ENCODE measurements at regions not wholly inside any gene's neighbourhood (a gene's known extent, or its start where the extent isn't known, plus 50 kb on each side); places are given as distances from the start of the nearest gene placed in this dataset.

DNA sequence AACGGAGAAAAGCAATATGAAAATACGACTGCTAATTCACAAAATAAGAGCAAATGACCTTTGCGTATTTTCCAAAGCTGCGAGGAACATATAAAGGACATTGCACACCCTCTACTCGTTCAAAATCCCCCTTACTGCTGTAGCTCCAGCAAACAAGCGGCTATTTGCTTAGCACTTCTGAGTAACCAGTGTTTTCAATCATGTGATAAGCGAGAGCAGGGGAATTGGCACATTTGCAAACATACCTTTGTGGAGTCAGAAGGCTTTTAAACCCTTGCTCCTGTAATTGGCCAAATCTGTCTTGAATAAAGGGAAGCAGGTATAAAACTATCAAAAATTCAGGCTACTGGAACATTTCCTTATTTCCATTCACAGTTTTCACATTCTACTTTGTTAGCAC lies 610.2 kb downstream of the UBE2NL start:
- H3K27ac Mint-ChIP-seq (ENCODE audit: unreplicated experiment): no peak overlapping the region
- H3K27me3 Mint-ChIP-seq (ENCODE audit: low read depth, unreplicated experiment): no peaks in the 10 kb centered on the region
- H3K9ac ChIP-seq (ENCODE audit: low read length): no peak overlapping the region
- H3K9me3 Mint-ChIP-seq (ENCODE audit: unreplicated experiment): peaks cover 2% of the 10 kb centered on the region
- no peaks in the 10 kb centered on the region for H3K36me3 Mint-ChIP-seq (ENCODE audit: low read depth, unreplicated experiment)
- no peak for TF ChIP-seq EZH2 (IDR thresholded peaks at IDR 0.05; ENCODE audit: insufficient read depth, low read length)
- TF ChIP-seq, protein P1, sequence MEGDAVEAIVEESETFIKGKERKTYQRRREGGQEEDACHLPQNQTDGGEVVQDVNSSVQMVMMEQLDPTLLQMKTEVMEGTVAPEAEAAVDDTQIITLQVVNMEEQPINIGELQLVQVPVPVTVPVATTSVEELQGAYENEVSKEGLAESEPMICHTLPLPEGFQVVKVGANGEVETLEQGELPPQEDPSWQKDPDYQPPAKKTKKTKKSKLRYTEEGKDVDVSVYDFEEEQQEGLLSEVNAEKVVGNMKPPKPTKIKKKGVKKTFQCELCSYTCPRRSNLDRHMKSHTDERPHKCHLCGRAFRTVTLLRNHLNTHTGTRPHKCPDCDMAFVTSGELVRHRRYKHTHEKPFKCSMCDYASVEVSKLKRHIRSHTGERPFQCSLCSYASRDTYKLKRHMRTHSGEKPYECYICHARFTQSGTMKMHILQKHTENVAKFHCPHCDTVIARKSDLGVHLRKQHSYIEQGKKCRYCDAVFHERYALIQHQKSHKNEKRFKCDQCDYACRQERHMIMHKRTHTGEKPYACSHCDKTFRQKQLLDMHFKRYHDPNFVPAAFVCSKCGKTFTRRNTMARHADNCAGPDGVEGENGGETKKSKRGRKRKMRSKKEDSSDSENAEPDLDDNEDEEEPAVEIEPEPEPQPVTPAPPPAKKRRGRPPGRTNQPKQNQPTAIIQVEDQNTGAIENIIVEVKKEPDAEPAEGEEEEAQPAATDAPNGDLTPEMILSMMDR (IDR thresholded peaks at IDR 0.05; ENCODE audit: insufficient read depth, low read depth, low read length): no peak
- no peaks in the 10 kb centered on the region for H3K4me1 ChIP-seq (ENCODE audit: insufficient read depth, low read length)
- H3K4me3 ChIP-seq (ENCODE audit: insufficient read depth, low read depth, low read length): no peak overlapping the region
- H3K79me2 ChIP-seq (ENCODE audit: insufficient read depth, low read length): no peaks in the 10 kb centered on the region
- H3K27ac ChIP-seq (ENCODE audit: low read depth, low read length): no peak overlapping the region
- FAIRE-seq (peak; percentile 69), DNase-seq (ENCODE audit: low read depth) (no peak)
- no peaks in the 10 kb centered on the region for H3K27me3 ChIP-seq (ENCODE audit: insufficient read depth, low read length)
- H3K4me2 ChIP-seq (ENCODE audit: low read length): no peak overlapping the region
- no peaks in the 10 kb centered on the region for H3K4me1 Mint-ChIP-seq (ENCODE audit: low read depth, unreplicated experiment)
- no peak overlapping the region for H3K4me3 Mint-ChIP-seq (ENCODE audit: unreplicated experiment)
- no peaks in the 10 kb centered on the region for H3K36me3 ChIP-seq (ENCODE audit: insufficient read depth, low read length)
- H4K20me1 ChIP-seq (ENCODE audit: insufficient read depth, low read length): no peaks in the 10 kb centered on the region
- no peak overlapping the region for H2AFZ ChIP-seq (ENCODE audit: low read depth, low read length)
- no peaks in the 10 kb centered on the region for H3K9me3 ChIP-seq (ENCODE audit: insufficient read depth, low read depth, low read length)

DNA sequence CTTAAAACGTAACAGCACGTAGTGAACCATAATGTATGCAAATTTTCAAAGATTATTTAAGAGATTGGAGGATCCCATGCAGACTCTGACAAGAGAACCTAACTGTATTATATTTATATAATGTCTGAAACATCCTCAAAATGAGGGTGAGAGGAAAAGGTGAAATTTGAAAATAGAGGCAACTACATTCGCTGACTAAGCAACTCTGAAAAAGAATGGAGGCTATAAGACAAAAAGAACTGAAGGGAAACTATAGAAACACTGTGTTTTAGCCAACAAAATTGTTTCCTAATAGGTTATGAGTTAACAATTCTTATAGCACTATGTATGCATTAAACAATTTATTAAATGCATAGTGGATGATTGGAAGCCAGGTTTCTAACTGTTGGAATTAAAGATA lies 648.0 kb downstream of the UBE2NL start:
- no peak overlapping the region for H2AFZ ChIP-seq (ENCODE audit: low read depth, low read length)
- TF ChIP-seq, protein P1 (IDR thresholded peaks at IDR 0.05; ENCODE audit: insufficient read depth, low read depth, low read length): no peak
- TF ChIP-seq EZH2 (IDR thresholded peaks at IDR 0.05; ENCODE audit: insufficient read depth, low read length): no peak
- H3K9ac ChIP-seq (ENCODE audit: low read length): no peak overlapping the region
- Mint-ChIP-seq H3K27me3 (ENCODE audit: low read depth, unreplicated experiment) (no peaks in the 10 kb centered on the region), H3K4me3 (ENCODE audit: unreplicated experiment) (no peak overlapping the region), H3K9me3 (ENCODE audit: unreplicated experiment) (no peaks in the 10 kb centered on the region), H3K36me3 (ENCODE audit: low read depth, unreplicated experiment) (no peaks in the 10 kb centered on the region), H3K4me1 (ENCODE audit: low read depth, unreplicated experiment) (no peaks in the 10 kb centered on the region), H3K27ac (ENCODE audit: unreplicated experiment) (no peak overlapping the region)
- no peak overlapping the region for H3K4me3 ChIP-seq (ENCODE audit: insufficient read depth, low read depth, low read length)
- no peaks in the 10 kb centered on the region for H3K9me3 ChIP-seq (ENCODE audit: insufficient read depth, low read depth, low read length)
- DNase-seq (ENCODE audit: low read depth): no peak
- H3K27ac ChIP-seq (ENCODE audit: low read depth, low read length): no peak overlapping the region
- H3K79me2 ChIP-seq (ENCODE audit: insufficient read depth, low read length): no peaks in the 10 kb centered on the region
- H4K20me1 ChIP-seq (ENCODE audit: insufficient read depth, low read length): no peaks in the 10 kb centered on the region
- H3K4me1 ChIP-seq (ENCODE audit: insufficient read depth, low read length): no peaks in the 10 kb centered on the region
- no peaks in the 10 kb centered on the region for H3K27me3 ChIP-seq (ENCODE audit: insufficient read depth, low read length)
- FAIRE-seq: peak; percentile 63
- no peak overlapping the region for H3K4me2 ChIP-seq (ENCODE audit: low read length)
- H3K36me3 ChIP-seq (ENCODE audit: insufficient read depth, low read length): no peaks in the 10 kb centered on the region

DNA sequence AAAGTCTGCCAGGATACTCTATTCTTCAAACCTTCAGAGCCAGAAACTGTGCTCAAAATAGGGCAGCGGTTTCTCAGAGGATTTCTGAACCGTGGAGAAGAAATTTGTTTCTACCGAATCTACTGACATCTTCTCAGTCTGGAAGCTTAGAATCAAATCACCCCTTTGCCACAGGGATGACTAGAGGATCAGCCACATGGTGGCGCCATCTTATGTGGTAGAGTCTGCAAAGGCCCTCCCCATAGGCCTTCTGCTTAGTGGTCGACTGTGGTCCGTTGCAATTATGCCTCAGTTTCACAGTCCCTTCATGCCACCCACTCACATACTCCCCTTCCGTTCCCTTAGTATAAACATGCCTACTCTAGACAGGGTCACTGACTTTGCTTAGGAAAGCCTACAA lies 680.7 kb upstream of the SPANXN1 start:
- FAIRE-seq (no peak), DNase-seq (ENCODE audit: low read depth) (no peak)
- TF ChIP-seq, protein P1 (IDR thresholded peaks at IDR 0.05; ENCODE audit: insufficient read depth, low read depth, low read length): no peak
- no peak for TF ChIP-seq EZH2 (IDR thresholded peaks at IDR 0.05; ENCODE audit: insufficient read depth, low read length)
- Histone ChIP-seq H3K27me3 (ENCODE audit: insufficient read depth, low read length) (no peaks in the 10 kb centered on the region), H4K20me1 (ENCODE audit: insufficient read depth, low read length) (no peaks in the 10 kb centered on the region), H3K9ac (ENCODE audit: low read length) (no peak overlapping the region), H3K4me1 (ENCODE audit: insufficient read depth, low read length) (no peaks in the 10 kb centered on the region), H3K36me3 (ENCODE audit: insufficient read depth, low read length) (no peaks in the 10 kb centered on the region), H3K4me2 (ENCODE audit: low read length) (no peak overlapping the region), H3K79me2 (ENCODE audit: insufficient read depth, low read length) (no peaks in the 10 kb centered on the region), H2AFZ (ENCODE audit: low read depth, low read length) (no peak overlapping the region), H3K27ac (ENCODE audit: low read depth, low read length) (no peak overlapping the region), H3K4me3 (ENCODE audit: insufficient read depth, low read depth, low read length) (no peak overlapping the region), H3K9me3 (ENCODE audit: insufficient read depth, low read depth, low read length) (no peaks in the 10 kb centered on the region)
- Mint-ChIP-seq H3K27ac (ENCODE audit: unreplicated experiment) (no peak overlapping the region), H3K4me3 (ENCODE audit: unreplicated experiment) (no peak overlapping the region), H3K36me3 (ENCODE audit: low read depth, unreplicated experiment) (no peaks in the 10 kb centered on the region), H3K4me1 (ENCODE audit: low read depth, unreplicated experiment) (no peaks in the 10 kb centered on the region), H3K9me3 (ENCODE audit: unreplicated experiment) (no peaks in the 10 kb centered on the region), H3K27me3 (ENCODE audit: low read depth, unreplicated experiment) (no peaks in the 10 kb centered on the region)
